Natural killer cell (primary cell): ENCODE measurements at regions not wholly inside any gene's neighbourhood (a gene's known extent, or its start where the extent isn't known, plus 50 kb on each side); places are given as distances from the start of the nearest gene placed in this dataset.

Experiments
- ATAC-seq, 3 donors: fragments of 150-1000 bp in 2 of 3; fragments of 200-7000 bp in 1 of 3; cut with Tn5 transposase; 1 replicate in 1 of 3; 2 replicates in 2 of 3; pipeline ENCODE4 v1.10.0; 2021; ENCODE audit warnings: mild to moderate bottlenecking in 2 of 3, moderate library complexity in 2 of 3
- DNase-seq, 2 donors: peaks; one replicate each; pipeline versions ENCODE4 v3.0.0 to v3.0.0-alpha.2; 2013 to 2021; ENCODE audit warnings: mixed read lengths in 1 of 2
- H3K27ac ChIP-seq: one replicate; pipeline ENCODE4 v1.5.1; 2013; ENCODE audit warnings: mild to moderate bottlenecking, low read length
- H3K27me3 ChIP-seq: one replicate; pipeline ENCODE4 v1.6.1; 2013; ENCODE audit warnings: low read length; ENCODE audit not compliant: control insufficient read depth, insufficient read depth
- H3K36me3 ChIP-seq: one replicate; pipeline ENCODE4 v1.6.1; 2013; ENCODE audit warnings: low read length; ENCODE audit not compliant: control insufficient read depth, insufficient read depth
- H3K4me1 ChIP-seq: one replicate; pipeline ENCODE4 v1.6.1; 2013; ENCODE audit warnings: low read length; ENCODE audit not compliant: control insufficient read depth, insufficient read depth
- H3K4me3 ChIP-seq: one replicate; pipeline ENCODE4 v1.5.1; 2013; ENCODE audit warnings: low read length
- H3K9me3 ChIP-seq: one replicate; pipeline ENCODE4 v1.6.1; 2013; ENCODE audit warnings: low read length; ENCODE audit not compliant: control insufficient read depth, insufficient read depth
- H3K27ac Mint-ChIP-seq, 2 donors: one replicate each; pipeline ENCODE4 v1.8.0; 2022; ENCODE audit warnings: mild to moderate bottlenecking in 2 of 2, mixed read lengths in 2 of 2, moderate library complexity in 1 of 2
- H3K27me3 Mint-ChIP-seq, 2 donors: one replicate each; pipeline ENCODE4 v1.8.0; 2022; ENCODE audit warnings: low read depth in 2 of 2, mixed read lengths in 2 of 2
- H3K36me3 Mint-ChIP-seq: one replicate; pipeline ENCODE4 v1.8.0; 2022; ENCODE audit warnings: mixed read lengths
- H3K4me1 Mint-ChIP-seq, 2 donors: one replicate each; pipeline ENCODE4 v1.8.0; 2022; ENCODE audit warnings: mixed read lengths in 2 of 2
- H3K4me3 Mint-ChIP-seq: one replicate; pipeline ENCODE4 v1.8.0; 2022; ENCODE audit warnings: mild to moderate bottlenecking, moderate library complexity, mixed read lengths
- H3K9me3 Mint-ChIP-seq, 2 donors: one replicate each; pipeline ENCODE4 v1.8.0; 2022; ENCODE audit warnings: mixed read lengths in 2 of 2
- CTCF ChIP-seq: fragments of 200-600 bp; IDR thresholded peaks from one replicate; pipeline ENCODE4 v1.8.0; 2022; ENCODE audit warnings: antibody characterized with exemption
- WGBS: methylation state at CpG from one replicate; pipeline ENCODE4 v1.1.7; 2013; ENCODE audit warnings: missing lambda C conversion rate; ENCODE audit not compliant: insufficient coverage; 5-methylcytosine and 5-hydroxymethylcytosine counted together
- intact Hi-C: fragments of 100-400 bp; cut with micrococcal nuclease; formaldehyde crosslinking; loops from one replicate; pipeline ENCODE4 v1.14.2; 2022

DNA sequence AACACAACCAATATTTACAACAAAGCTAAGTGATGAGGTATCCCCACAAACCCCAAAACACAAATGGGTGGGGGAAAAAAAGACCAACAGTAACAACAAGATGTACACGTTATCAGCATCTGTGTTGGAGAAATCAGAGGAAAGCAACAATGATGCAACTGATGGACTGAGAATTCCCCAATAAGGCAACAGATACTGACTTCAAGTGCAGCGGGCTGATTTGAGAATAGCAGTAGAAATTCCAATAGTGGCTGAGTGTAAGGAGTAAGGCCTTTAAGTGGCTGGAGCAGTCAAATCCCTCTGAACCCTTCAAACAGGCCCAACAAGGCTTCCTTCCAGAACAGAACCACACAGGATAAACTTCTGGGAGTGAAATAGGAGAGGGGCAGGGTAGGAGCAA is 97.6 kb downstream of the TM2D1 start:
- ATAC-seq (no peak), DNase-seq (no peak)
- Mint-ChIP-seq H3K9me3 (no peaks in the 10 kb centered on the region), H3K36me3 (no peaks in the 10 kb centered on the region), H3K27ac (no peak overlapping the region), H3K4me1 (no peaks in the 10 kb centered on the region), H3K4me3 (no peak overlapping the region), H3K27me3 (peaks cover 6 to 7% of the 10 kb centered on the region in 2 donors)
- H3K27me3 ChIP-seq: no peaks in the 10 kb centered on the region
- intact Hi-C loops: no loop called here
- H3K27ac ChIP-seq: no peak overlapping the region
- 93% methylated on average over 2 of the region's 2 CpGs for WGBS
- H3K9me3 ChIP-seq: no peaks in the 10 kb centered on the region
- no peaks in the 10 kb centered on the region for H3K4me1 ChIP-seq
- H3K36me3 ChIP-seq: no peaks in the 10 kb centered on the region
- H3K4me3 ChIP-seq: no peak overlapping the region
- TF ChIP-seq CTCF: no peak

DNA sequence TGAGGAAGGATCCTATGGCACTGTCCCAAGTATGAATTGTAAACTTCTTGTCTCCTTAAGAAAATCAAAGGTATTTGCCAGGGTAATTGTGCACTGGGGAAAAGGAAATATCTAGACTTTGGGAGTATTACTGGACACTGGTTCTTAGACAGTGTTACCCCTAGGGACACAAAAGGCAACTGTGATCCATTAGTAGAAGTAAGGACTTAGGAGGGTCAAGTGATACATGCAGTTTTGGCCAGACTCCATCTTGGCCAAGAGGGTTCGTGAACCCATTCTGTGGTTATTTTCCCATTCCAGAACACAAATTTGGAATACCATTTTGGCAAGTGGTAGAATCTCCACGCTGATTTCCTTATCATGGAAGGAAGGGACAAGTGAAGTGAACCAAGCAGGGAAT is 98.1 kb downstream of the TM2D1 start:
- TF ChIP-seq CTCF: no peak
- Histone ChIP-seq H3K27ac (no peak overlapping the region), H3K9me3 (no peaks in the 10 kb centered on the region), H3K27me3 (no peaks in the 10 kb centered on the region), H3K4me3 (no peak overlapping the region), H3K4me1 (peaks cover 5% of the 10 kb centered on the region), H3K36me3 (no peaks in the 10 kb centered on the region)
- DNase-seq (no peak), ATAC-seq (no peak)
- intact Hi-C loops: no loop called here
- no peak overlapping the region for H3K4me3 Mint-ChIP-seq
- H3K27ac Mint-ChIP-seq: no peak overlapping the region
- no peaks in the 10 kb centered on the region for H3K9me3 Mint-ChIP-seq
- peaks cover 0 to 4% of the 10 kb centered on the region in 2 donors for H3K4me1 Mint-ChIP-seq
- H3K36me3 Mint-ChIP-seq: no peaks in the 10 kb centered on the region
- WGBS: 88% methylated on average over 1 of the region's 2 CpGs
- H3K27me3 Mint-ChIP-seq: peaks cover 6 to 7% of the 10 kb centered on the region in 2 donors

- no peak overlapping the region for H3K27ac ChIP-seq
- WGBS: 71% methylated on average over 2 of the region's 2 CpGs
- Mint-ChIP-seq H3K4me1 (peaks cover 0 to 4% of the 10 kb centered on the region in 2 donors), H3K4me3 (no peak overlapping the region), H3K27ac (no peak overlapping the region), H3K36me3 (no peaks in the 10 kb centered on the region), H3K9me3 (no peaks in the 10 kb centered on the region), H3K27me3 (peaks cover 3 to 7% of the 10 kb centered on the region in 2 donors)
- H3K4me1 ChIP-seq: peaks cover 5% of the 10 kb centered on the region
- no peak overlapping the region for H3K4me3 ChIP-seq
- ATAC-seq: no peak
- no peak for TF ChIP-seq CTCF
- no peaks in the 10 kb centered on the region for H3K27me3 ChIP-seq
- no peaks in the 10 kb centered on the region for H3K36me3 ChIP-seq
- no peak for DNase-seq
- no peaks in the 10 kb centered on the region for H3K9me3 ChIP-seq
- intact Hi-C loops: no loop called here
Observed at GRCh38 chr1:61623852-61624251, 101.1 kb downstream of the TM2D1 start.

GRCh38 chr1:61620536-61620935 is 104.4 kb downstream of the TM2D1 start:
- TF ChIP-seq CTCF: no peak
- no peak for DNase-seq
- no peak overlapping the region for H3K4me3 Mint-ChIP-seq
- no peaks in the 10 kb centered on the region for H3K36me3 Mint-ChIP-seq
- peaks cover 0 to 6% of the 10 kb centered on the region in 2 donors for H3K27me3 Mint-ChIP-seq
- H3K9me3 Mint-ChIP-seq: no peaks in the 10 kb centered on the region
- H3K36me3 ChIP-seq: no peaks in the 10 kb centered on the region
- 85% methylated on average over 2 of the region's 5 CpGs for WGBS
- H3K27ac ChIP-seq: no peak overlapping the region
- no peak overlapping the region for H3K27ac Mint-ChIP-seq
- no peak overlapping the region for H3K4me3 ChIP-seq
- no peaks in the 10 kb centered on the region for H3K27me3 ChIP-seq
- H3K9me3 ChIP-seq: no peaks in the 10 kb centered on the region
- no peak for ATAC-seq
- peaks cover 5% of the 10 kb centered on the region for H3K4me1 ChIP-seq
- peaks cover 0 to 4% of the 10 kb centered on the region in 2 donors for H3K4me1 Mint-ChIP-seq
- intact Hi-C loops: no loop called here
